ENCODE measurements at regions not wholly inside any gene's neighbourhood (a gene's known extent, or its start where the extent isn't known, plus 50 kb on each side); places are given as distances from the start of the nearest gene placed in this dataset.

- Histone ChIP-seq H3K9ac (ENCODE audit: control insufficient read depth, extremely low read depth, insufficient read depth, low read length) (no peak overlapping the region), H3K27ac (ENCODE audit: control insufficient read depth, insufficient read depth, low read length) (no peak overlapping the region)
- DNase-seq (ENCODE audit: low read depth, low spot score), result no peak
Measured at GRCh38 chr17:71917715-71918114, 203.1 kb upstream of the SOX9 start.

GRCh38 chr17:71919186-71919585 lies 201.6 kb upstream of the SOX9 start:
- FAIRE-seq, result no peak
- H4K20me1 ChIP-seq (ENCODE audit: control insufficient read depth, extremely low read depth, insufficient read depth, low read length), result no peaks in the 10 kb centered on the region

More at GRCh38 chr17:71917715-71918114, 203.1 kb upstream of the SOX9 start:
- no peak overlapping the region for H3K4me2 ChIP-seq (ENCODE audit: control insufficient read depth, extremely low read depth, insufficient read depth, low read depth, low read length)
- H3K4me3 ChIP-seq (ENCODE audit: control insufficient read depth in 2 of 3, extremely low read depth in 1 of 3, insufficient read depth in 2 of 3, low read depth in 1 of 3, low read length in 3 of 3), result no peak overlapping the region
- H3K27me3 ChIP-seq (ENCODE audit: control insufficient read depth, extremely low read depth, insufficient read depth, low read length), result no peaks in the 10 kb centered on the region
- no peaks in the 10 kb centered on the region for H3K9me1 ChIP-seq (ENCODE audit: control insufficient read depth, extremely low read depth, insufficient read depth, low read length)
- peaks cover 27% of the 10 kb centered on the region for H3K4me1 ChIP-seq (ENCODE audit: control insufficient read depth, extremely low read depth, insufficient read depth, low read length)
- FAIRE-seq, result peak; percentile 13
- H3K36me3 ChIP-seq (ENCODE audit: control insufficient read depth in 2 of 2, extremely low read depth in 1 of 2, insufficient read depth in 2 of 2, low read length in 2 of 2), result no peaks in the 10 kb centered on the region
- H3K79me2 ChIP-seq (ENCODE audit: control insufficient read depth, insufficient read depth, low read length), result no peaks in the 10 kb centered on the region
- dilution Hi-C loops (cut with MboI; ENCODE audit: extremely low pct_ligation_motif_present, low sequenced_read_pairs), result no loop called here
- no peaks in the 10 kb centered on the region for H4K20me1 ChIP-seq (ENCODE audit: control insufficient read depth, extremely low read depth, insufficient read depth, low read length)
- H3K9me3 ChIP-seq (ENCODE audit: control insufficient read depth, low read depth, low read length), result no peaks in the 10 kb centered on the region
- no peak overlapping the region for H2AFZ ChIP-seq (ENCODE audit: control insufficient read depth, low read length)
- TF ChIP-seq EZH2 (IDR thresholded peaks at IDR 0.05; ENCODE audit: low read length), result no peak
- no peak for TF ChIP-seq CTCF (optimal IDR thresholded peaks at IDR 0.05 in 1 of 3, IDR thresholded peaks at IDR 0.05 in 1 of 3, conservative IDR thresholded peaks at IDR 0.05 in 1 of 3; ENCODE audit: extremely low read depth in 1 of 3, insufficient read depth in 2 of 3, low read length in 3 of 3)

More at GRCh38 chr17:71919186-71919585, 201.6 kb upstream of the SOX9 start:
- Histone ChIP-seq H3K4me1 (ENCODE audit: control insufficient read depth, extremely low read depth, insufficient read depth, low read length) (peaks cover 31% of the 10 kb centered on the region), H3K79me2 (ENCODE audit: control insufficient read depth, insufficient read depth, low read length) (no peaks in the 10 kb centered on the region), H3K27me3 (ENCODE audit: control insufficient read depth, extremely low read depth, insufficient read depth, low read length) (no peaks in the 10 kb centered on the region), H2AFZ (ENCODE audit: control insufficient read depth, low read length) (no peak overlapping the region), H3K9me3 (ENCODE audit: control insufficient read depth, low read depth, low read length) (no peaks in the 10 kb centered on the region), H3K9ac (ENCODE audit: control insufficient read depth, extremely low read depth, insufficient read depth, low read length) (no peak overlapping the region), H3K9me1 (ENCODE audit: control insufficient read depth, extremely low read depth, insufficient read depth, low read length) (no peaks in the 10 kb centered on the region), H3K36me3 (ENCODE audit: control insufficient read depth in 2 of 2, extremely low read depth in 1 of 2, insufficient read depth in 2 of 2, low read length in 2 of 2) (no peaks in the 10 kb centered on the region), H3K27ac (ENCODE audit: control insufficient read depth, insufficient read depth, low read length) (no peak overlapping the region), H3K4me2 (ENCODE audit: control insufficient read depth, extremely low read depth, insufficient read depth, low read depth, low read length) (no peak overlapping the region), H3K4me3 (ENCODE audit: control insufficient read depth in 2 of 3, extremely low read depth in 1 of 3, insufficient read depth in 2 of 3, low read depth in 1 of 3, low read length in 3 of 3) (no peak overlapping the region)
- TF ChIP-seq EZH2 (IDR thresholded peaks at IDR 0.05; ENCODE audit: low read length), result no peak
- no peak for TF ChIP-seq CTCF (optimal IDR thresholded peaks at IDR 0.05 in 1 of 3, IDR thresholded peaks at IDR 0.05 in 1 of 3, conservative IDR thresholded peaks at IDR 0.05 in 1 of 3; ENCODE audit: extremely low read depth in 1 of 3, insufficient read depth in 2 of 3, low read length in 3 of 3)
- dilution Hi-C loops (cut with MboI; ENCODE audit: extremely low pct_ligation_motif_present, low sequenced_read_pairs), result no loop called here
- no peak for DNase-seq (ENCODE audit: low read depth, low spot score)

Measured in keratinocyte (primary cell).